HG03280 (cell line): ENCODE measurements at regions not wholly inside any gene's neighbourhood (a gene's known extent, or its start where the extent isn't known, plus 50 kb on each side); places are given as distances from the start of the nearest gene placed in this dataset.
"Not testable (repeated sequence)": the region's sequence is repeated elsewhere in the genome, so short reads cannot be mapped to it uniquely, and the experiment has no call there.

ENCODE experiments used
- ATAC-seq: cut with Tn5 transposase; IDR thresholded peaks from one replicate; pipeline ENCODE4 v1.9.1; 2021; ENCODE audit warnings: mild to moderate bottlenecking, moderate library complexity; ENCODE audit not compliant: unreplicated experiment

GRCh38 chr14:34180434-34180833 lies 229.6 kb upstream of the EGLN3 start:
- no peak for ATAC-seq

GRCh38 chr14:34179727-34180126 lies 228.9 kb upstream of the EGLN3 start:
- no peak for ATAC-seq

- ATAC-seq = no peak
Observed at GRCh38 chr14:34177466-34177865, 226.6 kb upstream of the EGLN3 start.

GRCh38 chr14:34175574-34175973 lies 224.7 kb upstream of the EGLN3 start:
- ATAC-seq = no peak

- no peak for ATAC-seq
Observed at GRCh38 chr14:34174973-34175372, 224.1 kb upstream of the EGLN3 start.

- no peak for ATAC-seq
Observed at GRCh38 chr14:34173916-34174315, 223.0 kb upstream of the EGLN3 start.

- ATAC-seq = no peak
Observed at GRCh38 chr14:34172550-34173368, 221.9 kb upstream of the EGLN3 start.

- ATAC-seq = no peak
Observed at GRCh38 chr14:34172173-34172451, 221.2 kb upstream of the EGLN3 start.

GRCh38 chr14:34171431-34172172 lies 220.7 kb upstream of the EGLN3 start:
- ATAC-seq = no peak

- no peak for ATAC-seq
Observed at GRCh38 chr14:34170882-34171281, 220.0 kb upstream of the EGLN3 start.

- no peak for ATAC-seq
Observed at GRCh38 chr14:34169561-34169960, 218.7 kb upstream of the EGLN3 start.

- no peak for ATAC-seq
Observed at GRCh38 chr14:34168656-34169055, 217.8 kb upstream of the EGLN3 start.

- no peak for ATAC-seq
Observed at GRCh38 chr14:34165847-34166350, 215.0 kb upstream of the EGLN3 start.

- no peak for ATAC-seq
Observed at GRCh38 chr14:34164162-34164864, 213.4 kb upstream of the EGLN3 start.

GRCh38 chr14:34161351-34162082 lies 210.6 kb upstream of the EGLN3 start:
- ATAC-seq = no peak

- ATAC-seq = no peak
Observed at GRCh38 chr14:34160619-34161018, 209.7 kb upstream of the EGLN3 start.

- no peak for ATAC-seq
Observed at GRCh38 chr14:34157651-34158050, 206.8 kb upstream of the EGLN3 start.

GRCh38 chr14:34147461-34147860 lies 196.6 kb upstream of the EGLN3 start:
- ATAC-seq = no peak

GRCh38 chr14:34140127-34140526 lies 189.3 kb upstream of the EGLN3 start:
- not testable (repeated sequence) for ATAC-seq

- not testable (repeated sequence) for ATAC-seq
Observed at GRCh38 chr14:34139160-34140121, 188.6 kb upstream of the EGLN3 start.
